Neuron (in vitro differentiated cells): ENCODE measurements at regions not wholly inside any gene's neighbourhood (a gene's known extent, or its start where the extent isn't known, plus 50 kb on each side); places are given as distances from the start of the nearest gene placed in this dataset.

Experiments used
- H2AFZ ChIP-seq: one replicate; pipeline ENCODE4 v1.6.1; 2013; ENCODE audit warnings: low read depth, mild to moderate bottlenecking, inconsistent platforms, low read length, moderate library complexity
- H3K27me3 ChIP-seq: one replicate; pipeline ENCODE4 v1.6.1; 2013; ENCODE audit warnings: low read length; ENCODE audit not compliant: insufficient read depth
- H3K36me3 ChIP-seq: one replicate; pipeline ENCODE4 v1.6.1; 2013; ENCODE audit warnings: low read length; ENCODE audit not compliant: insufficient read depth
- H3K4me1 ChIP-seq: one replicate; pipeline ENCODE4 v1.6.1; 2013; ENCODE audit warnings: low read length; ENCODE audit not compliant: insufficient read depth
- H3K4me3 ChIP-seq: 2 replicates; pipeline ENCODE4 v1.5.1; 2013; ENCODE audit warnings: mild to moderate bottlenecking, low read length, moderate library complexity
- H3K9me3 ChIP-seq: one replicate; pipeline ENCODE4 v1.6.1; 2013; ENCODE audit warnings: low read length

GRCh38 chr5:2173151-2173834, 290.6 kb upstream of the IRX4 start:
- no peak overlapping the region for H2AFZ ChIP-seq
- H3K27me3 ChIP-seq, result no peaks in the 10 kb centered on the region
- no peaks in the 10 kb centered on the region for H3K36me3 ChIP-seq
- H3K9me3 ChIP-seq, result no peaks in the 10 kb centered on the region
- H3K4me3 ChIP-seq, result no peak overlapping the region
- peaks cover 8% of the 10 kb centered on the region for H3K4me1 ChIP-seq

DNA sequence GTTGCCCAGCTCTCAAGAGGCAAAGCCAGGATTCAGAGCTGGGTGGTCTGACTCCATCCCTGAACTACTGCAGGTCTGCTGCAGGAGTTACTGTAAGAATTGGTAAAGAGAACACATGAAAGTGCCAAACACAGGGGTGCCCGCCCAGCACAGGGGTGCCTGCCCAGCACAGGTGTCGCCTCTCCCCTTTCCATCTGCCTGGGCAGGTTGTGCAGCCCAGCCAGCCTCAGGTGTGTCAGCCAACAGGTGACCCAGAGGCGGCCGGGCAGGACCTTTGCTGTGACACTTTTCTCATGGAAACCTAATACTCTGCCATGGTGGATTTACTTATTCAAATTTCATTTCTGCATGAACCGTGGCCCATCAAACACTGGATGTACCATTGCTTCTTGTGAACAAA, 289.7 kb upstream of the IRX4 start:
- H3K9me3 ChIP-seq, result no peaks in the 10 kb centered on the region
- peaks cover 8% of the 10 kb centered on the region for H3K4me1 ChIP-seq
- H3K27me3 ChIP-seq, result no peaks in the 10 kb centered on the region

GRCh38 chr5:2170761-2171160, 288.0 kb upstream of the IRX4 start:
- Histone ChIP-seq H3K4me1 (peaks cover 8% of the 10 kb centered on the region), H3K9me3 (no peaks in the 10 kb centered on the region), H3K27me3 (no peaks in the 10 kb centered on the region), H2AFZ (no peak overlapping the region), H3K4me3 (no peak overlapping the region), H3K36me3 (no peaks in the 10 kb centered on the region)

More for the DNA sequence above, 289.7 kb upstream of the IRX4 start:
- Histone ChIP-seq H3K4me3 (no peak overlapping the region), H3K36me3 (no peaks in the 10 kb centered on the region), H2AFZ (no peak overlapping the region)

DNA sequence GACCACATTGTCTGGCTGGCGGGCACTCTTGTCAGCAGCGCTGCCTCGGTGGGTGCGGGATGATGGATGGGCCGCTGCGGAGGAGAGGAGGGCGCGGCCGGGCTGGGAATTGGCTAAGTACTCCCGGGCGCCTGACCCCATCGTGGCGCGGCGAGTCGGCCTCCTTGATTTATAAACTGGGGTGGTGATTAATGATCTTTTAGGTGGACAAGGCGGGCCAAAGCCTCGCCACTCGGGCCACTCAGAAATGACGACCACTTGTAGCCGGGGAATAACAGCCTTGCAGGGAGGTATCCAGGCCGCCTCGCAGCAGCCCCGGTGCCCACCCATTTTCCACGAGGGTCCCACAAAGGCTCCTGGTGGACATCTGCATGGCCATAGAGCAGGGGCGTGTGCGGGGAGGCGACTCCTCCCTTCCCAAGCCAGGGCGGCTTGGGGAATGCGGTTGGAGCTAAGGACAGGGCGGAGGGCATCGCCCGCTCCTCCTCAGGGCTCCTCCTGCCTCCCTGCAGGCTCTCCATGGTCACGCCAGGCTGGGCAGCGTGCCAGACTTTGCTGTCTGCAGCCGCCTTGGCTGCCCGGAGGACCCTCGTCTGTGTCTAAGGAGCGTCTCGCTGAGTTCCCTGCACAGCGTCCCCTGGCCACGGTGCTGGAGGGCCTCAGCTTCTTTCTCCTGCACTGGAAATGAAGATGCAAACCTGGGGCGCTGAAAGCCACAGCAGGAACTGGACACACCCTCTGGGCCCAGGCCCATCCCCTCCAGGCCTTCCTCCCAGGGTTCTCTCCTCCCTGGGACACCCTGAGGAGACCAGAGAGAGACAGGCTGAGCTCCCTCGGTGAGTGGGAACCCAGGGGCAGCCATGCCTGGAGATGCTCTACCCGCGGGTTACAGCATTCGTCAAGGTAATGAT, 287.4 kb upstream of the IRX4 start:
- Histone ChIP-seq H2AFZ (no peak overlapping the region), H3K4me1 (peaks cover 8% of the 10 kb centered on the region), H3K36me3 (no peaks in the 10 kb centered on the region), H3K27me3 (no peaks in the 10 kb centered on the region), H3K9me3 (no peaks in the 10 kb centered on the region), H3K4me3 (no peak overlapping the region)

- no peaks in the 10 kb centered on the region for H3K9me3 ChIP-seq
- no peaks in the 10 kb centered on the region for H3K36me3 ChIP-seq
- H3K27me3 ChIP-seq, result no peaks in the 10 kb centered on the region
- H3K4me3 ChIP-seq, result no peak overlapping the region
- no peak overlapping the region for H2AFZ ChIP-seq
- H3K4me1 ChIP-seq, result peaks cover 8% of the 10 kb centered on the region
Measured at GRCh38 chr5:2169430-2169808, 286.7 kb upstream of the IRX4 start.

DNA sequence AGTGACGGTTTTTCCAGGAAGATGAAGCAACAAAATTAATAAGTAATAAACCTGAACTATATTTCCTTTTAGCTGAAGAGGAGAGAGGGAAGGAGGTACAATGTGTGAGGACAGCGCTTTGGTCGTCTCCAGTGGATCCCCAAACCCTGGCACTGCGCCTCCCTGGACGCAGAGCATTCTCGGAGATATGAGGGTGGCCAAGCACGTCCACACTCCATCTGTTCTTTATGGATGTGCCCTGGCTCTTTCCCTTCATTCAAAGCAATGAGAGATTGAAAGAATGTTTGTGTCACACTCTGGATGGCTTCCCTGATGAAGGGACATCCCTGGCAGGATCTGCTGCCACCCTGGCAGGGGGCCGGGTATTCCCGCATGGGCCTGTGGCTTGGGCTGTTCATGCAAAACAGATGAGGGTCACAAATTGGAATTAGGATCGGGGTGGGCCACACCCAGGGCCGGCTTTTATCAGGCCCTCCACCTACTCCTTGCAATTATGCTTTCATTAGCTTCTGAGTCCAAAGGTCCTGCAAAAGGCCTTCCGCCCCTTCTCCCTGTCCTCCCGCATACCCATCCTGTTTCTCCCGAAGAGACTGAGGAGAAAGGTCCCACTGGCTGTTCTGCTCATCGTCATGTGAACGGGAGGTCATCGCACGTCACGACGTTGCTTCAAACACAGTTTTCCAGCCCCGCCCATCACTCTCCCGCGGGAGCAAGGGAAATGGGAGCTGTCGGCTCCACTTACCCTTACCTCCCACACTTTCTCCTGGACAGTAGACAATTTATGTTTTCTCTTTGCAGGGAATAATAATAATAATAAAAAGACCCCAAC, 286.1 kb upstream of the IRX4 start:
- H3K27me3 ChIP-seq, result no peaks in the 10 kb centered on the region

DNA sequence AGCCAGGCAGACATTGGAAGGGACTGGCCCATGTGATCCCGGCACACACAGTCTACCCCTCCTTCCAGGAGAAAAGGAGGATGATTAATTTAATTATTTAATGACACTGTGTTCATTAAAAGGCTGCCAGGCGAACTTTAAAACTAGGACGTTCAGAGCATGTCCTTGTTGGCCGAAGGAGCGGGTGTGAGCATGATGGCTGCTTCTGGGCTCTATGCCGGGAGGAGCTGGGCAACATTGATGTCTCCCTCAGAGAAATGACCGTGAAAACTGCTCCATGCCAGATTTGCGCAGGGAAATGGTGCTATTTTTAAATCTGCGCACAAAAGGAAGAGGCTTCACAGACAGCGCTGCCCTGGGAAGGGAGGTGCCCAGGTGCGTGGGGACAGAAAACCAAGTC, 284.9 kb upstream of the IRX4 start:
- Histone ChIP-seq H2AFZ (no peak overlapping the region), H3K36me3 (no peaks in the 10 kb centered on the region), H3K9me3 (no peaks in the 10 kb centered on the region), H3K4me1 (peaks cover 6% of the 10 kb centered on the region), H3K4me3 (no peak overlapping the region), H3K27me3 (no peaks in the 10 kb centered on the region)

More for the DNA sequence above, 286.1 kb upstream of the IRX4 start:
- H3K9me3 ChIP-seq, result no peaks in the 10 kb centered on the region
- no peak overlapping the region for H3K4me3 ChIP-seq
- no peak overlapping the region for H2AFZ ChIP-seq
- H3K4me1 ChIP-seq, result peaks cover 8% of the 10 kb centered on the region
- H3K36me3 ChIP-seq, result no peaks in the 10 kb centered on the region

DNA sequence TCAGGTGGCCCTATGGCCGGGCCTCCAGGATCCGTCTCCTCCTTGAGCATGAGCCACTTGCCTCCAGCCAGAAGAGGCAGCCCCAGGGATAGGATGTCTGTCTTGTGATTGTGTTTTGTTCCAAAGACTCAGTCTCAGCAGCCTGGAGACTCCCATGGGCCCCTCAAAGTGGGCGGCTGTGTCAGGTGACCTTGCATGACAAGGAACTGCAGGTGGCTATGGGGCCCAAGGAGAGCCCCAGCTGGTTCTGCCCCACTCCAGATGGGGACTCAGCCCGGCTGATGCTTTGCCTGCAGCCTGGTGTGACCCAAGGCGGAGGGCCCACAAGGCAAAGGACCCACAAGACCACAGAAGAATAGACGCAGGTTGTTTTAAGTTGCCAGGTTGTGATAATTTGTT, 284.3 kb upstream of the IRX4 start:
- no peaks in the 10 kb centered on the region for H3K27me3 ChIP-seq
- no peak overlapping the region for H2AFZ ChIP-seq
- peaks cover 6% of the 10 kb centered on the region for H3K4me1 ChIP-seq
- H3K9me3 ChIP-seq, result no peaks in the 10 kb centered on the region
- H3K36me3 ChIP-seq, result no peaks in the 10 kb centered on the region
- no peak overlapping the region for H3K4me3 ChIP-seq

DNA sequence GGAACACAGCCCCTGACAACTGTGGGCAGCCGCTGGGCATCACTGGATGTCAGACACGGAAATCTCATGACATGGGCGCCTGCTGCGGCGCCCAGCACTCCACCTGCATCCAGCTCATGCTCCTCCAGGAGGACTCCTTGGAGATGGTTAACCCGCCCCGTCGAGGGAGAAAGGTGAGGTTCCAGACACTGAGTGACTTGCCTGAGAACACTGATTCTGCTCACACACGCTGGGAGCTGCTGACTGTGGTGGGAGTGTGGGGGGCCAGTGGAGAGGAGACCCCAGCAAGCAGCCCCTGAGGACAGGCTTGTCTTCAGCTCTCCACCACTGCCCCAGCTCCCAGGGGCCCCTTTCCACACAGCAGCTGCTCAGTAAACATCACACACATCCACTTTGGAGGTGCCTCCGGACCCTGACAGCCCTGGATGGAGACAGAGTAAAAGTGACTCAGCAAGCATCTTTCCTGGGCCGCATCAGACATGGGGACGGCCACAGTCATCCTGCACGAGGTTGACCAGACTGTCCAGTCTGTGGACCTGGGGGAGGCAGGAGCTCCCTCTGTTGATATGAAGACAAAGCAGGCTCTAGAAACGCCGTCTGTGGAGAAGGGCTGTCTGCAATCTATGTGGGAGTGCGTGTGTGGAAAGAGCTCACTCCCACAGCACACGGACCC, 283.7 kb upstream of the IRX4 start:
- no peaks in the 10 kb centered on the region for H3K36me3 ChIP-seq
- H3K4me1 ChIP-seq, result peaks cover 6% of the 10 kb centered on the region
- H2AFZ ChIP-seq, result no peak overlapping the region
- H3K4me3 ChIP-seq, result no peak overlapping the region
- no peaks in the 10 kb centered on the region for H3K9me3 ChIP-seq
- H3K27me3 ChIP-seq, result no peaks in the 10 kb centered on the region

DNA sequence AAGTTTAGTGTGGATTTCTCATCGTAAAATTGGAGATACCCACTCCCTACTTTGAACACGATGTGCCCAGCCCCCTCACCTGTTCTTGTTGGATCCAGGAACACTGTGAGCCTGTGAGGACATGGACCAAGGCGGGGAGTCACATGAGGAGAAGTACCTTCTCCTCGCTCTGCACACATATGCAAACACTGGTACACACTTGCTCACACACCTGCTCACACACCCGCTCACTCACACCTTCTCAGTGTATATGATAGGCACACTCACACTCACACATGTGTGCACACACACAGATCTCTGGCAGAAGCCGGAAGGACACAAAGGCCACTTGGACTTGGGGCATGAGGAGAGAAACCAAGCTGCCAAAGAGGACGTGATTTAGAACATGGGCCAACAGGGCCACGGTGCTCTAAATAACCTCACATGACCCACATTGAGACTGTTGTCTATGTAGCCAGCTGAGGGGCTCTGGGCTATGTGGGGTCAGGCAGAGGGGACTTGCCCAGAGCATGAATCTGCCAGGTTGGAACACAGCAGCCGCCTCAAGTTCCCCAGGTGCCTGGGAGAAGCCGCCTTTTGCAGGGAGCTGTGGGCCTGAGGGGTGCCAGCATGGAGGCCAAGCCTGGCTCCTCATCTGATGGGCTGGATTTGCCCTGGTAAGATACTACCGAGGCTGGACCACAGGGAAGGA, 283.0 kb upstream of the IRX4 start:
- Histone ChIP-seq H2AFZ (no peak overlapping the region), H3K4me3 (no peak overlapping the region), H3K36me3 (no peaks in the 10 kb centered on the region), H3K4me1 (peaks cover under 1% of the 10 kb centered on the region), H3K9me3 (no peaks in the 10 kb centered on the region), H3K27me3 (no peaks in the 10 kb centered on the region)

- Histone ChIP-seq H3K9me3 (no peaks in the 10 kb centered on the region), H3K27me3 (no peaks in the 10 kb centered on the region), H2AFZ (no peak overlapping the region), H3K4me1 (no peaks in the 10 kb centered on the region), H3K36me3 (no peaks in the 10 kb centered on the region), H3K4me3 (no peak overlapping the region)
Measured at GRCh38 chr5:2165203-2165602, 282.5 kb upstream of the IRX4 start.

DNA sequence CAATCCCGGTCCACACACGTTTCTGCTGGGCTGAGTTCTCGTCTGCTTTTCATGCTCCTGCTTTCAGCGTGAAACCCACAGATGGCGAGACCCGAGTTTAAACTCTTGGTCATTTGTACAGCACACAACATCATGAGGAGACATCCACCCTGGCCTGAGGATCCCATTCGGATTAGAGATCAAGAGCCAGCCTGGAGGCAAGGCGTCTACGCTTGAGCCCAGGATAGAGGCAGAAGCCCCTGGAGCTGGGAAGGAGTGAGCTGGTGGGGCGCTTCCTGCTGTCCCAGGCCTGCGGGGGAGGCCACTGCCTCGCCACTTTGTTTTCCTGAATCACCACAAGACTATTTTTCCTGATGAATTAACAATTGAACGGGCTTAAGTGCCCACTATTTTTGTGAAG, 281.9 kb upstream of the IRX4 start:
- Histone ChIP-seq H3K27me3 (no peaks in the 10 kb centered on the region), H3K36me3 (no peaks in the 10 kb centered on the region), H3K4me1 (no peaks in the 10 kb centered on the region), H3K4me3 (no peak overlapping the region), H2AFZ (no peak overlapping the region), H3K9me3 (no peaks in the 10 kb centered on the region)
